ENCODE measurements at regions not wholly inside any gene's neighbourhood (a gene's known extent, or its start where the extent isn't known, plus 50 kb on each side); places are given as distances from the start of the nearest gene placed in this dataset.

DNA sequence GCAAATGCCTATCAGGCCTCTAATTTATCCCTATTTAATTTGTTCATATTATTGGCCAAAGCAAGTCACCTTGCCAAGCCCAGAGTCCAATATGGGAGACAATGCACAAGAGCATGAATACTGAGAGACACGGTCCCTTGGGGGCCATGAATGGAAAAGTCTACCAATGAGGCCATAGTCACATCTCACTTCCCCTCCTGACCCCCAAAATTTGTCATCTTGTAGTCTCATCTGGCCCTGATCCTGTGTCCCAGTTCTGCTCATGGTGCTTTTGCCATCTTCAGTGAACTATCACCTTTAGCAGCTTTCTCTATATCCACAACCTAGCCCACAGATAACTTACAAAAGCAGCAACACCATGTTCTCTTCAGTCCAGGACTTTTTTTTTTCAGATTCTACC is 302.7 kb upstream of the MGAT5 start:
- TF ChIP-seq, protein P1, sequence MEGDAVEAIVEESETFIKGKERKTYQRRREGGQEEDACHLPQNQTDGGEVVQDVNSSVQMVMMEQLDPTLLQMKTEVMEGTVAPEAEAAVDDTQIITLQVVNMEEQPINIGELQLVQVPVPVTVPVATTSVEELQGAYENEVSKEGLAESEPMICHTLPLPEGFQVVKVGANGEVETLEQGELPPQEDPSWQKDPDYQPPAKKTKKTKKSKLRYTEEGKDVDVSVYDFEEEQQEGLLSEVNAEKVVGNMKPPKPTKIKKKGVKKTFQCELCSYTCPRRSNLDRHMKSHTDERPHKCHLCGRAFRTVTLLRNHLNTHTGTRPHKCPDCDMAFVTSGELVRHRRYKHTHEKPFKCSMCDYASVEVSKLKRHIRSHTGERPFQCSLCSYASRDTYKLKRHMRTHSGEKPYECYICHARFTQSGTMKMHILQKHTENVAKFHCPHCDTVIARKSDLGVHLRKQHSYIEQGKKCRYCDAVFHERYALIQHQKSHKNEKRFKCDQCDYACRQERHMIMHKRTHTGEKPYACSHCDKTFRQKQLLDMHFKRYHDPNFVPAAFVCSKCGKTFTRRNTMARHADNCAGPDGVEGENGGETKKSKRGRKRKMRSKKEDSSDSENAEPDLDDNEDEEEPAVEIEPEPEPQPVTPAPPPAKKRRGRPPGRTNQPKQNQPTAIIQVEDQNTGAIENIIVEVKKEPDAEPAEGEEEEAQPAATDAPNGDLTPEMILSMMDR (IDR thresholded peaks at IDR 0.05 in 2 of 3, conservative IDR thresholded peaks at IDR 0.05 in 1 of 3; ENCODE audit: borderline replicate concordance in 1 of 3, insufficient read depth in 1 of 3, low read depth in 2 of 3, low read length in 2 of 3), result no peak
- TF ChIP-seq, protein P2, sequence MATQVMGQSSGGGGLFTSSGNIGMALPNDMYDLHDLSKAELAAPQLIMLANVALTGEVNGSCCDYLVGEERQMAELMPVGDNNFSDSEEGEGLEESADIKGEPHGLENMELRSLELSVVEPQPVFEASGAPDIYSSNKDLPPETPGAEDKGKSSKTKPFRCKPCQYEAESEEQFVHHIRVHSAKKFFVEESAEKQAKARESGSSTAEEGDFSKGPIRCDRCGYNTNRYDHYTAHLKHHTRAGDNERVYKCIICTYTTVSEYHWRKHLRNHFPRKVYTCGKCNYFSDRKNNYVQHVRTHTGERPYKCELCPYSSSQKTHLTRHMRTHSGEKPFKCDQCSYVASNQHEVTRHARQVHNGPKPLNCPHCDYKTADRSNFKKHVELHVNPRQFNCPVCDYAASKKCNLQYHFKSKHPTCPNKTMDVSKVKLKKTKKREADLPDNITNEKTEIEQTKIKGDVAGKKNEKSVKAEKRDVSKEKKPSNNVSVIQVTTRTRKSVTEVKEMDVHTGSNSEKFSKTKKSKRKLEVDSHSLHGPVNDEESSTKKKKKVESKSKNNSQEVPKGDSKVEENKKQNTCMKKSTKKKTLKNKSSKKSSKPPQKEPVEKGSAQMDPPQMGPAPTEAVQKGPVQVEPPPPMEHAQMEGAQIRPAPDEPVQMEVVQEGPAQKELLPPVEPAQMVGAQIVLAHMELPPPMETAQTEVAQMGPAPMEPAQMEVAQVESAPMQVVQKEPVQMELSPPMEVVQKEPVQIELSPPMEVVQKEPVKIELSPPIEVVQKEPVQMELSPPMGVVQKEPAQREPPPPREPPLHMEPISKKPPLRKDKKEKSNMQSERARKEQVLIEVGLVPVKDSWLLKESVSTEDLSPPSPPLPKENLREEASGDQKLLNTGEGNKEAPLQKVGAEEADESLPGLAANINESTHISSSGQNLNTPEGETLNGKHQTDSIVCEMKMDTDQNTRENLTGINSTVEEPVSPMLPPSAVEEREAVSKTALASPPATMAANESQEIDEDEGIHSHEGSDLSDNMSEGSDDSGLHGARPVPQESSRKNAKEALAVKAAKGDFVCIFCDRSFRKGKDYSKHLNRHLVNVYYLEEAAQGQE (IDR thresholded peaks at IDR 0.05; ENCODE audit: low read depth), result no peak
